OCI-LY1 (cell line): ENCODE measurements at regions not wholly inside any gene's neighbourhood (a gene's known extent, or its start where the extent isn't known, plus 50 kb on each side); places are given as distances from the start of the nearest gene placed in this dataset.

Source experiments
- H2AFZ ChIP-seq: fragments of 200-600 bp; sonication (generic), shearing (Covaris generic); 2 replicates; pipeline ENCODE4 v1.6.0; 2014; ENCODE audit warnings: antibody characterized with exemption, mild to moderate bottlenecking, low read length
- H3F3A ChIP-seq: fragments of 200-600 bp; sonication (generic), shearing (Covaris generic); 2 replicates; pipeline ENCODE4 v1.6.0; 2014; ENCODE audit warnings: mild to moderate bottlenecking, antibody characterized with exemption, low read length, moderate library complexity; ENCODE audit not compliant: insufficient read depth
- H3K27ac ChIP-seq: fragments of 200-600 bp; sonication (generic); 2 replicates; pipeline ENCODE4 v1.5.1; 2014; ENCODE audit warnings: low read length, mixed run types, mild to moderate bottlenecking, low read depth; ENCODE audit not compliant: poor library complexity, severe bottlenecking
- H3K27me3 ChIP-seq: fragments of 200-600 bp; sonication (generic); 2 replicates; pipeline ENCODE4 v1.6.0; 2014; ENCODE audit warnings: antibody characterized with exemption, mild to moderate bottlenecking, low read length, moderate library complexity; ENCODE audit not compliant: insufficient read depth
- H3K36me3 ChIP-seq: fragments of 200-600 bp; sonication (generic); 2 replicates; pipeline ENCODE4 v1.6.1; 2014; ENCODE audit warnings: mild to moderate bottlenecking, antibody characterized with exemption, low read length, moderate library complexity, mixed read lengths; ENCODE audit not compliant: insufficient read depth
- H3K4me1 ChIP-seq: fragments of 200-600 bp; sonication (generic); 2 replicates; pipeline ENCODE4 v1.5.1; 2014; ENCODE audit warnings: mild to moderate bottlenecking, low read length, moderate library complexity; ENCODE audit not compliant: insufficient read depth, severe bottlenecking
- H3K4me2 ChIP-seq: fragments of 200-600 bp; sonication (generic), shearing (Covaris generic); 2 replicates; pipeline ENCODE4 v1.6.1; 2014; ENCODE audit warnings: low read length
- H3K4me3 ChIP-seq: fragments of 200-600 bp; sonication (generic); 2 replicates; pipeline ENCODE4 v1.5.1; 2014; ENCODE audit warnings: low read length, low read depth, mild to moderate bottlenecking, mixed read lengths; ENCODE audit not compliant: poor library complexity, severe bottlenecking
- H3K79me2 ChIP-seq: fragments of 200-600 bp; shearing (Covaris generic); 2 replicates; pipeline ENCODE4 v1.6.1; 2016; ENCODE audit warnings: mixed run types, low read length, mixed read lengths; ENCODE audit not compliant: insufficient read depth
- H3K9ac ChIP-seq: fragments of 200-600 bp; sonication (generic), shearing (Covaris generic); 2 replicates; pipeline ENCODE4 v1.6.1; 2014; ENCODE audit warnings: mild to moderate bottlenecking, low read length, mixed read lengths
- H3K9me2 ChIP-seq: fragments of 200-600 bp; sonication (generic), shearing (Covaris generic); 2 replicates; pipeline ENCODE4 v1.6.1; 2014; ENCODE audit warnings: low read depth, mild to moderate bottlenecking, low read length, mixed read lengths
- H3K9me3 ChIP-seq: fragments of 200-600 bp; shearing (Covaris generic); 2 replicates; pipeline ENCODE4 v1.6.1; 2014; ENCODE audit warnings: low read length, mixed read lengths
- H4K20me1 ChIP-seq: fragments of 200-600 bp; sonication (generic), shearing (Covaris generic); 2 replicates; pipeline ENCODE4 v1.6.0; 2016; ENCODE audit warnings: mild to moderate bottlenecking, low read length; ENCODE audit not compliant: insufficient read depth
- CTCF ChIP-seq: fragments of 200-600 bp; sonication (generic), shearing (Covaris generic); IDR thresholded peaks from 2 replicates; pipeline ENCODE4 v1.5.1; 2017; ENCODE audit warnings: mild to moderate bottlenecking, antibody characterized with exemption, low read length, moderate library complexity, mixed read lengths
- EZH2 ChIP-seq: fragments of 200-600 bp; sonication (generic), shearing (Covaris generic); IDR thresholded peaks from 2 replicates; pipeline ENCODE4 v1.8.0; 2017; ENCODE audit warnings: borderline replicate concordance, mixed run types, mild to moderate bottlenecking, antibody characterized with exemption, low read length, moderate library complexity, mixed read lengths

GRCh38 chr5:17734011-17734410 lies 99.8 kb downstream of the TAF11L14 start:
- H3K4me3 ChIP-seq, result no peak overlapping the region
- no peak overlapping the region for H3K4me2 ChIP-seq
- no peak overlapping the region for H3K9ac ChIP-seq
- no peaks in the 10 kb centered on the region for H3K36me3 ChIP-seq
- no peak overlapping the region for H3K27ac ChIP-seq
- no peaks in the 10 kb centered on the region for H4K20me1 ChIP-seq
- H3K79me2 ChIP-seq, result no peaks in the 10 kb centered on the region
- no peaks in the 10 kb centered on the region for H3K27me3 ChIP-seq
- H2AFZ ChIP-seq, result no peak overlapping the region
- no peaks in the 10 kb centered on the region for H3K9me2 ChIP-seq
- H3F3A ChIP-seq, result no peaks in the 10 kb centered on the region
- H3K9me3 ChIP-seq, result no peaks in the 10 kb centered on the region
- TF ChIP-seq CTCF (no peak), EZH2 (no peak)
- no peaks in the 10 kb centered on the region for H3K4me1 ChIP-seq

GRCh38 chr5:17735761-17736160 lies 101.5 kb downstream of the TAF11L14 start:
- no peaks in the 10 kb centered on the region for H4K20me1 ChIP-seq
- no peaks in the 10 kb centered on the region for H3K9me3 ChIP-seq
- no peaks in the 10 kb centered on the region for H3K9me2 ChIP-seq
- H3K9ac ChIP-seq, result no peak overlapping the region
- no peak overlapping the region for H3K27ac ChIP-seq
- no peaks in the 10 kb centered on the region for H3K79me2 ChIP-seq
- TF ChIP-seq EZH2 (no peak), CTCF (no peak)
- no peak overlapping the region for H2AFZ ChIP-seq
- H3K4me1 ChIP-seq, result no peaks in the 10 kb centered on the region
- H3K36me3 ChIP-seq, result no peaks in the 10 kb centered on the region
- no peaks in the 10 kb centered on the region for H3F3A ChIP-seq
- no peak overlapping the region for H3K4me3 ChIP-seq
- H3K27me3 ChIP-seq, result no peaks in the 10 kb centered on the region
- H3K4me2 ChIP-seq, result no peak overlapping the region

- no peak overlapping the region for H3K4me2 ChIP-seq
- no peak overlapping the region for H2AFZ ChIP-seq
- no peak overlapping the region for H3K4me3 ChIP-seq
These were observed 102.8 kb downstream of the TAF11L14 start for GRCh38 chr5:17737092-17737491.

More at GRCh38 chr5:17737092-17737491, 102.8 kb downstream of the TAF11L14 start:
- Histone ChIP-seq H3K79me2 (no peaks in the 10 kb centered on the region), H3K9me3 (no peaks in the 10 kb centered on the region), H3K9ac (no peak overlapping the region), H3K27me3 (no peaks in the 10 kb centered on the region), H3K9me2 (no peaks in the 10 kb centered on the region), H3K36me3 (no peaks in the 10 kb centered on the region), H3F3A (no peaks in the 10 kb centered on the region), H4K20me1 (no peaks in the 10 kb centered on the region), H3K27ac (no peak overlapping the region), H3K4me1 (no peaks in the 10 kb centered on the region)
- no peak for TF ChIP-seq CTCF
- no peak for TF ChIP-seq EZH2
